HG02885 (cell line): ENCODE measurements at regions not wholly inside any gene's neighbourhood (a gene's known extent, or its start where the extent isn't known, plus 50 kb on each side); places are given as distances from the start of the nearest gene placed in this dataset.

Experiments
- ATAC-seq: cut with Tn5 transposase; IDR thresholded peaks from one replicate; pipeline ENCODE4 v1.9.1; 2021; ENCODE audit warnings: mild to moderate bottlenecking; ENCODE audit not compliant: unreplicated experiment, poor library complexity

DNA sequence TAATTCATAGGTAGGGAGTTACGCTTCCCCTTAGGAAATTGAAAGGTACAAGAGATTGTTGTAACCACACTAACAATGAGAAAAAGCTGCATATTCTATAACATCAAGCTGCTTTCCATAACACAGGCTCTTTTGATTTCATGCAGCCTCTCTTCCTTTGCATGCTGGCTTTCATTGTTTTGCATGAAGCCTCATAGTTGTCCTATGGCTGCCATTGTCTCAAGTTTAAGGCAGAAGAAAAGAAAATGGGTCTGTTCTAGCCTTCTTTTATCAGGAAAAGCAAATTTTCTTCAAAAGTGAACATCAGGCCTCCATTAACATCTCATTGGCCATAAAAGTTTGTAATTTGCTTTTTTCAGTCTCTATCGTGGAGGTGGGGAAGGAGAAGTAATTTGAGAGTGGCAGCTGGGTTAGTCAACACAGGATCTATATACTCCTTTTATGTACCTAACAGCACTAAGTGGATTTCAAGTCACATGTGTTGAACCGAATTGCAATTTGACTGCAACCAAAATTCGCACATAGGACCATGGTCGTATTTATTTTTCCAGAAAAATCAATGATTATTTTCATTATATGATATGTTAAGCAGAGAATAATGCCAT is 248.5 kb upstream of the RND3 start:
- ATAC-seq, result no peak

DNA sequence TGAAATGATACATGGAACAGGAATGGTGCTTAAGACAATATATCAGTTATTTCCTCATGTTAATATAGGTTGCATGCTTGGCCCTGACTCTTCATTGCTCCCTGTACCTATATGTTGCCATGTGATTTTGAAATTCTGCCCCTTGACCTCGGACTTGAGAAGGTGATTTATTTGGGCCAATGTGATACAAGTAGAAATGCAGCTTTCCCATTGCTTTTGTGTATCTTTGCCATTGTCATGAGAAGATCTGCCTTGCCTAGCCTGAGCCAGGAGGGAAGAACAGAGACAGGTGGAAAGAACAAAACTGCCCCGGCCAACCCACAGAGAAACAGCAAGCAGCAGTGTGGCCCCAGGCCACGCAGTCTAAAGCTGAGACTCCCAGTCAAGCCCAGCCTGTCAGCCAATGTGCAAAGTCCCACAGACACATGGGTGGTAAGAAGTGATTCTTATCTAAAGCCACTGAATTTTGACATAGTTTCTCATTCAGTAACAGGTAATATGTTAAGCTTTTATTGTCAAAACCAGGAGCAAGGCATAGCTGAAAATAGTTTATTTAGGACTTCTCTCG is 245.7 kb upstream of the RND3 start:
- no peak for ATAC-seq

GRCh38 chr2:150732491-150732890 is 245.0 kb upstream of the RND3 start:
- no peak for ATAC-seq

DNA sequence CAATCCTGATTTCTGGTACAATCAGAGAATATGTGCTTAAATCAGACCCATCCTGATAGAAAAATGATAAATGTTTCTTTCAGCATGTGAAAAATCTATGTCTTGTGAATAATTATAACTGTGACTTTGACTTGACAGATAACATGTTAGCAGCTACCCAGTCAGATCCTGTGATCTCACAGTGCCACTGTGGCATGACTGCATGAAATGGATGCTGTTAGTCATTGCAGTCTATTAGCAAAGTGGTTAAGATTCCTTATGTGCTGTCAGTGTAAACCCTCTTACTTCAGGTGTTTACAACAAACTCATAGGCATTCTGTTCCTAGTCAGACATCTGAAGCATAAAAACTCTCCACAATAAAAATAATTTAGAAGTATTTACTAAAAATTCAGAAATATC is 244.6 kb upstream of the RND3 start:
- no peak for ATAC-seq

DNA sequence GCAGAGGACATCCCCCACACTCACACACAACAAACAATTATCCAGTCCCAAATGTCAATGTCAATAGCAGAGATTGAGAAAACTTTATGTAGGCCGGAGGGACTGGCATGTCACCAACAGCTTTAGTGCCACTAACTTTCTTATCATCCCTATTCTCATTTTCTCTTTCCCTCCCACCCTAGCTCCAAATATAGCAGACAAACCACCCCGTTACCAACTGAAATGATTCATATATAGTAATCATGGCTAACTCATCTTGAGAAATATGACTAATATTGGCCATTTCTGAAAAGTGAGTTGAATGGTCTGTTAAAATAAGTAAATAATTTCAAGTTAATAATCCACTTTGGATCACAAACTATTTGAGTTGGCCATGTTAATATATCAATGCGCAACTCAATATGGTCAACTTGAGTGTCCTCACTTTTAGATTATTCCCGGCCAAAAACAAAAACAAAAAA is 242.1 kb upstream of the RND3 start:
- peak; percentile 63 for ATAC-seq

DNA sequence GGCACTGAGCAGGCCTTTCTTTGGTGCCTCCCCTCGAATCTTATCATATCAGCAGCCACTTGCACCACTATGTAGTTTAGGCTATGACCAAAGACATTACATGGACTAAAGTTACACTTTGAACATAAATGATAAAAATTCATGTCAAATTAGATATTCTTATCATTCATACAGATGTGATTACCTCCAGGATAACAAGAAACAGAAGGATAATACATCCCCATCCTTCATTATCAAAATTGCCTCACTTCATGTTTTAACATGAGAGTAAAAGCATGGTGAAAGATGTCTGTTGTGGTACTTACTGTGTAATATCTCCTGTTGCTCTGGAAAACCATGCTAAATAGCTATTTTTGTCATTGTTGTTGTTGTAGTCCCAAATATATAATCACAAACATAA is 230.8 kb upstream of the RND3 start:
- ATAC-seq, result no peak

GRCh38 chr2:150716186-150716585 is 228.7 kb upstream of the RND3 start:
- ATAC-seq, result no peak

GRCh38 chr2:150715501-150715900 is 228.0 kb upstream of the RND3 start:
- no peak for ATAC-seq

GRCh38 chr2:150710916-150711315 is 223.4 kb upstream of the RND3 start:
- no peak for ATAC-seq

DNA sequence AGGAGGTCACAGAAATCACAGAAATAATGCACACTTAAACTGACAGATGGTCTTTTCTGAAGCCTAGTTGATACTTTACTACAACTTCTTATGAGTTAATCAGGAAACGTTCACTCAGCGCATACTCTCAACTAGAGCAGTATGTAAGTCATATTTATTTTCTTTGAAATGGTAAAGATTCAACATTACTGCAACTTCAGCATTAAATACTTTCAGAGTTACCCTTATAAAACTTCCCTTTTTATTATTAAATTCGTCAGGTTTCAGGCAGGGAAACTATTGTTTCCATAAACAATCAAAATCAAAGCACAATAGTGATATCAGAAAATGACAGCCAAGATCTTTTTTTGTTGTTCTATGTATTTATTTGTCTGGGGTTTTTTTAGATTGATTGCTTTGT is 222.6 kb upstream of the RND3 start:
- no peak for ATAC-seq

DNA sequence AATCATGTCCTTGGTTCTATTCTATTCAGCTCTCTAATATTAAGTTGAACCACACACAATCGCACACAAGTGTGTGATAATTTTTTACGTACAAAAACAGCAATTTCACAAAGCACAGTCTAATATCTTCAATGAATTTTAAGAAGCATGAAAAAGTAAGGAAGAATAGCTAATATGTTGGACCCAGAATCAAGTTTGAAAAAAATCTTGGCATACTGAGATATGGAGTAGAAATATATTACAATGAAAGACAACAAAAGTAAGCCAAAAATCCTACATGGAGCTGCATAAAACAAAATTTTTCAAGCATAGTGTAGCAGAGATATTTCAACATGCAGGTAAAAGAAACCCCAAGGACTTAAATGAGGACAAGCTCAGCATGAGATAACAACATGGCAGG is 219.1 kb upstream of the RND3 start:
- ATAC-seq, result no peak

- peak; percentile 81 for ATAC-seq
These were observed 218.3 kb upstream of the RND3 start for GRCh38 chr2:150705767-150706166.

DNA sequence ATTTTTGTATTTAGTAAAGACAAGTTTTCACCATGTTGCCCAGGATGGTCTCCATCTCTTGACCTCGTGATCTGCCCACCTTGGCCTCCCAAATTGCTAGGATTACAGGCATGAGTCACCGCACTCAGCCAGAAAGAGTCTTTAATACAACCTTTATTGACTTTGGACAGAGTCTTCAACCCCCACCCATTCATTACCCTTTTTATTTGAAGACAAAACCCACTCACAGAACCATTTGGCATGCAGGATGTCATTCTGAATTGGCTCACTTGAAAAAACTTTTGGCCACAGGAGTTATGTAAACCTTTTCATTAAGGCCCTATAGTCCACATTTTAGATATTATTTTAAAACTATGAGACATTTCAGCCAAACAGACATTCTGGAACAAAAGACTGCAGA is 217.9 kb upstream of the RND3 start:
- ATAC-seq, result no peak

- ATAC-seq, result no peak
These were observed 215.3 kb upstream of the RND3 start for GRCh38 chr2:150702791-150703190.

GRCh38 chr2:150700666-150701580 is 213.5 kb upstream of the RND3 start:
- ATAC-seq, result no peak

- ATAC-seq, result no peak
These were observed 211.8 kb upstream of the RND3 start for GRCh38 chr2:150699218-150699617.

- ATAC-seq, result no peak
These were observed 210.7 kb upstream of the RND3 start for GRCh38 chr2:150698016-150698661.

DNA sequence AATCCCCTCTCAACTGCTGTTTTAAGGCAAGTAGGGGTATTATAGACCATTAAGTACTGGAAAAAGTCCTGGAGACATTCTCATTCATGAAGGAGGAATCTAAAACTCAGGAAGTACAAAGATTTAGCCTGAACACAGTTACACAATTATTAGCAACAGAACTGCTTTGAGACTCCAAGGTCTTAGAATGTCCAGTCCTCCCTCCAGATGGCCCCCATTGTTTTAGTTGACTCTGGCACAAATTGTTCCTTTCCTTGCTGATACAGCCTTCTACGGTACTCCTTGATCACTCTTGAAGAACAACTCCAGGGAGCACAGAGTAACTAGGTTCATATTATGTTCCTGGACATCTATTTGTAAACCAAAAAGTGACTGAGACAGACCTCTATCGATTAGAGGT is 210.1 kb upstream of the RND3 start:
- no peak for ATAC-seq

GRCh38 chr2:150695451-150696135 is 208.1 kb upstream of the RND3 start:
- ATAC-seq, result no peak

- no peak for ATAC-seq
These were observed 206.1 kb upstream of the RND3 start for GRCh38 chr2:150693556-150693955.
